Left lobe of liver (tissue), 2 donors: ENCODE measurements at regions not wholly inside any gene's neighbourhood (a gene's known extent, or its start where the extent isn't known, plus 50 kb on each side); places are given as distances from the start of the nearest gene placed in this dataset.
A peak's percentile ranks its signal among the peaks of the same experiment; 100 is the strongest.
"Not testable (repeated sequence)": the region's sequence is repeated elsewhere in the genome, so short reads cannot be mapped to it uniquely, and the experiment has no call there.

Experiments
- ATAC-seq: fragments of 200-7000 bp; cut with Tn5 transposase; one replicate; pipeline ENCODE4 v1.9.1; 2020; ENCODE audit warnings: mild to moderate bottlenecking, moderate library complexity
- DNase-seq: peaks from one replicate; pipeline ENCODE4 v3.0.0-alpha.2; 2020; ENCODE audit warnings: low spot score
- donor health status: DM: no; HTN: no; CAD: no; lungs with moderate emphysema.
- donor health status: DM: no; HTN: yes; CAD: no.

DNA sequence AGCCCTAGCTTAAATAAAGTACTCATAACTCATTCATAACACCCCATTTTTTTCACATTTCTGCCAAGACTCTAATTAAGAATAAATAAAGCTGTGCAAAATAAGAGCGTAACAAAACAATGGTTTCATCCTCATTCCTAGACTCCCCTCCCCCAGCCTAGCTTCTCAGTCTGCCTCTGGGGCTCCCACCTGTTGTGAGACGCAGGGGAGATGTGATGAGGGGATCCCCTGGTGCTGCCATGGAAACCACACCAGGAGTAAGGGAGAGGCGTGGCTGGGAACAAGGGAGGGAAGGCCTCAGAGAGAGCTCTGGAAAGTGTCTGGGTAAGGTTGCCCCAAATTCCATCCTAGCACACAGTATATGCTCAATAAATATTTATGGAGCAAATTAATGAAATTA is 93.3 kb upstream of the USP29 start:
- ATAC-seq, result no peak
- no peak for DNase-seq

DNA sequence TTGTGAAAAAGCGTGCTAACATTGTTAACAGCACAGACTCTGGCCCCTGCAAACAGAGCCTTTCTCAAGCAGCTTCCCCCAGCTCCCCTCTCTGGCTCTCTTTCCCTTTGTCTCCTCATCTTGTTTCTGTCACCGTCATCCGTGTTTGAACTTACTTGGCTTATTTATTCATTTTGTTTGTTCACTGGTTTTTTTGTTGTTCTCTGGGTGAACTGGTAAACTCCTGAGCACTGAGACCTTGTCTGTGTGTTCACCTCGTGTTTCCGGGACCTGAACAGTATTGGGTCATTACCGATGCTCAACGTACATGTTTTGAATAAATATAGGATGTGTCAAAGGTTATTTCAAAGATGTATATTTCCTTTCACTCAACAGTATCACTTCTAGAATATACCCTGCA is 92.4 kb upstream of the USP29 start:
- no peak for ATAC-seq
- no peak for DNase-seq

DNA sequence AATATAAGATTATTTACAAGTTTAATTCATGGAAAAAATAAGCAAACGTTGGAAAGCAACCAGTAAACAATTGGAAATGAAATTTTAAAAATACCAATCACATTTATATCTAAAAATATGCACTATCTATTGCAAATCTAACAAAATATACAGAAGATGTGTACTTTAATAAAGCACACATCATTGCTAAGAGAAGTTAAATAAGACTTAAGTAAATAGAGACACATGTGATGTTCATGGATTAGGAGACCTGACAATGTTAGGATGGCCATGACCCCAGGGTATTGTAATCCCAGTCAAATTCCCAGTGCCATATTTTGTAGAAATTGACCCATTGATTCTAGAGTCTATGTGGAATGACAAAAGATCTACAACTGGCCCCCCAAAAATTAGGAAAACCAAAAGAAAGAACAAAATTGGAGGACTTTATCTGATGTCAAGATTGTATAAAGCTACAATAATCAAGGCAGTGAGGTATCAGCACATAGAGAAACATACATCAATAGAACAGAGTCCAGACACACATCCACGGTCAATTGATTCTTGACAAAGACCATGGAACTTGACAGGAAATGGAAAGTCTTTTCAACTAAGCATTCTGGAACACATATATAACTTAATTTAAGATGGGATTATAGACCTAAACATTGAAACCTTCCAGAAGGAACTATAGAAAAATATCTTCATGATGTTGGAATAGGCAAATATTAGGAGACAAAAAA is 90.8 kb upstream of the USP29 start:
- DNase-seq (no peak), ATAC-seq (no peak)

DNA sequence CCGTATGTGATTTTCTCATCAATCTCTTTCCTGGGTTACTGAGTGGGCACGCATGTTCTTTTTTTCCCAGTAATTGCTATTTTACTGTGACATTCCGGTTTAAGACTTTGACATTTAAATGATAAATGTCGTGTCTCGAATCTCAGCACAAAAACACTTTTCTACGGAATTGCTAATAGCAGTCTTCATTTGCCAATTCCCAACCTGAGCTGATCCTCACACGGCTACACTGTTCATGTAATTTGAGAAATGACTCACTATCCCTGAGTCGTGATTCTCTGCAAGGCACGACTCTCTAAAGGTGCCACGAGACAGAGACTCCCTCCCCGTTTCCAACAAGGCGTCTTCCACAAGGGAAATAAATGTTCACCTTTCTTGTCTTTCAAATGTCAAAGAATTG is 88.7 kb upstream of the USP29 start:
- DNase-seq (no peak), ATAC-seq (no peak)

DNA sequence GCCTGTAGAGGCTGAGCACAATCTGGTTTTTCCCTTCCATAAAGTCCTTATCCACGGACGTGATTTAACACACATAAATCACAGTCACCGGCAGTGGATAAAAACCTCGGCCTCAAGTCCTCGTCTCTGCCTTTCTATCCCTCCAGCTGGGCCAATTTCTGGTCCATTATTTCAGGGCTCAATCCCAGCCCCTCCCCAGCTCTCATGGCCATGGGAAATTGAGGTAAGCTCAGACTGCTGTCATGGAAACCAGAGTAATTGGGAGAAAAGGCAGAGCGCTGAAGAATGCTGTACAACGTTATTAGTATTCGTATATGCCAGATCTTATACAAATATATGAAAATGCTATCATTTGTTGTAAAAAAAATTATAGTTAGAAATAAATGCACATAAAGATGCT is 86.2 kb upstream of the USP29 start:
- ATAC-seq, result no peak
- no peak for DNase-seq

DNA sequence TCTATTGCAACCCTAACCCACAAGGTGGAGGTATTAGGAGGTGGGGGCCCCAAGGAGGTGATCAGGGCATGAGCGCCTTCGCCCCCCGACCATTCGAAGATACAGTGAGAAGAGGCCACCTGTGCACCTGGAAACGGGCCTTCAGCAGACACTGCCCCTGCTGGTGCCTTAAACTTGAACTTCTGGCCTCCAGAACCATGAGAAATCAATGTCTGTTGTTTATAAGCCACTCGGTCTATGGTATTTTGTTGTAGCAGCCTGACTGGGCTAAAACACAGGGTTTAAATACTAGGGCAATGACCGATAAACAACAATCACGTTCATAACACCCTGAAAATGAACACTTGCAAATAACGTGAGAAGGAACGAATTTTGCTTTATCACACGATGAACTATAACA is 85.2 kb upstream of the USP29 start:
- DNase-seq, result no peak
- ATAC-seq, result no peak

DNA sequence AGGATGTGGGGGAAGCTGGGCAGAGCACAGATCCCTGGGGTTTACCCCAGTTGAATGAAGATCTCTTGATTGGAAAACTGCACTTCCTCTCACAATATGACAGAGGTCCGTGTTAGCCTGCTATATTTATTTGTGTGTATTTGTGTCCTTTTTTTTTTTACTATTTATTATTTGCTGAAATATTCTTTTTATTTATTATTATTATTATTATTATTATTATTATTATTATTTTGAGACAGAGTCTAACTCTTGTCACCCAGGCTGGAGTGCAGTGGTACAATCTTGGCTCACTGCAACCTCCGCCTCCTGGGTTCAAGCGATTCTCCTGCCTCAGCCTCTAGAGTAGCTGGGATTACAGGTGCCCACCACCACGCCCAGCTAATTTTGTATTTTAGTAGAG is 84.0 kb upstream of the USP29 start:
- not testable (repeated sequence) for DNase-seq, ATAC-seq

DNA sequence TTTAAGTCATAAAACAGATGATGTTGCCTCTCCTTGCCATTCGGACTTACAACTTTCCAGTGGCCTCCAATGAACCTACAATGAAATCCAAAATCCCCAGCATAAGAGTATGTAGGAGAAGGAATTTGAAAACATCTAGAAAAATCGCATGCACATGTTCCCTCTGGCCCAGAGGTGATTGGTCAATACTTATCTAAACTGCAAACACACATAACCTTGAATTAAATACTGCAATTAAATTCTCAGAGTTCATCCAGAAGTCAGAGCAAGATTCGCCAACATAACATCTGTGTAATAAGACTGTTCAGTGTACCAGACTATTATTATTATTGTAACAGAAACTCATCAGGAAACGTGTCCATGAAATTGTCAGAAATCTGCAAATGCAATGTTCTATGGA is 82.2 kb upstream of the USP29 start:
- ATAC-seq, result no peak
- no peak for DNase-seq

DNA sequence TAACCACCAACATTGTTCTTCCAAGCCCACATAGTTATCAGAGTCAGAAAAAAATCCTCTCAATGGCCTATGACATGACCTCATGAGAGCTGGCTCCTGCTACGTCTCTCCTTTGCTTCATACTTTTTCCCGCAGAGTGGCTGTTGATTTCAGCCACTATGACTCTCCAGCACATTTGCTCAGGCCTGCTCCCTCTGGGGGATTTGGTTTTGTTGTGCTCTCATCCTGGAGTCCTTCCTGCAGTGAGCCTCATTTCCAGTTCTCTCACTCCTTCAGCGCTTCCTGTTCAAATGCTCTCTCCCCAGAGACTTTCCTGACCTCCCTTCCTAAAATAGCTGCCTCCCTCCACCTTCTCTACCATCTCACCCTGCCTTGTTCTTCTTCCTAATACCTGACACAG is 72.0 kb upstream of the USP29 start:
- no peak for ATAC-seq

DNA sequence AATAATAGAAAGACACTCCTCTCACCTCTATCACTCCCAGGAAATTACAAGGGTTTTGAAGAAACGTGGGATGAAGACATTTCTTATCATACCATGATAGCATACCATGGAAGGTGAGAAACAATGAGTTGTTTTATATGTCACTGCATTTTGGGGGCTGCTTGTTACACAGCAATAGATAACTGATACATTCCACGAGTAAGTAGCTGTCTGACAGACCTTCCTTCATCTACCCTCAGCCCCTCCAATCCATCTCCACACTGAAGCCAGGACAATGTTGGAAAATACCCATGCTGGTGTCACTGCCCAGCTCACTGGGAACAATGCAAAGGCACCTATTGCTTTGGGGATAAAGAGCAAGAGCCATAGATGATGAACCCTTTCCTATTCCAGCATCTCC is 68.9 kb upstream of the USP29 start:
- DNase-seq (no peak), ATAC-seq (no peak)

More for the DNA sequence above, 72.0 kb upstream of the USP29 start:
- no peak for DNase-seq

DNA sequence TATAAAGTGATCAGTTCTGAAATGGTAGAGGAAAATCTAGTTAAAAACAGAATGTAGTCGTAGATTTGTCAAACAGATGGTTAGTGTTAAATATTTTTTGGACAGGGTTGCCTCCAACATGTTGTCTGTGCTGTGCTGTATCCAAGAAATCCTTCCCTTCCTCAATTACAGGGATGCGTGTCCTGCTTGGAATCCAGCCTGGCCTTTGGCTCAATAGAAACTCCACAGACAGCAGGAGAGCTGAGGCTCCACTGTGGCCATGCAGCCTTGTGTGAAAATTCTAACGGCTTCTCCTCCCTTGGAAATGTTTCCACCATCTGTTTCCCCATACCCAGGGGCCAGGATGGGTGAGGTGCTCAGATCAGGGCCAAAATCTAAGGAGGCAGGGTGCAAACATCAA is 67.7 kb upstream of the USP29 start:
- DNase-seq (no peak), ATAC-seq (no peak)

DNA sequence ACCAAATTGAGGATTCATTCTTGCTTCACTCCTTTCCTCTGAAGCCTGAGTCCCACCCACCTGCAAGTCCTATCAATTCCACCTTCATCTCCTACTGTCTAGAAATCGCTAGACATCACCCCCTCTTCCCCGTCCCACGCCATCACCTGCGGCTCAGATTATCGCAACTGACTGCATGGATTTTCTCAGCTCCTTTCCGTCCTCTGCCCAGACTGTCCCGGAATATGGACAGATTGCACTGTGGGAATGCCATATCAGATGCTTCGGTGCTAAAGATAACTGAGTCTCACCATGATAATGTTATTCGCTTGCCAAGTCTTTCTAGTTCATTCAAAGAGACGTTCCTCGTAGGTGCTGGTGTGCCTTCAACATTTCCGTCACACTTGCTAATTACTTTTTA is 66.4 kb upstream of the USP29 start:
- DNase-seq, result no peak
- ATAC-seq, result no peak

DNA sequence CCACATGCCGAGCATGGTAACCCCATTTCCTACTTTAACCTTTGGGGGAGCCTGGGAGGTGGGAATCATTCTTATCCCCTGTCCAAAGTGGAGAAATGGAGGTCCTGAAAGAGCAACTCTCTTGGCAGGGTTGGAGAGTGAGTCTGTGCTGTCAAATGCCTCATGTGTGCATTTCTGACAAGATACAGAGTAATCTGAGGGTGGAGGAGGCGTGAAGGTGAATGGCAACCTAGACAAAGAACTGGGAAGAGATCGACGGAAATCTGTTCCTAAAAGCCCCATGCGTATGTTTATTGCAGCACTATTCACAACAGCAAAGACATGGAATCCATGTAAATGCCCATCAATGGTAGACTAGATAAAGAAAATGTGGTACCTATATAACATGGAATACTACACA is 63.8 kb upstream of the USP29 start:
- ATAC-seq (no peak), DNase-seq (no peak)

DNA sequence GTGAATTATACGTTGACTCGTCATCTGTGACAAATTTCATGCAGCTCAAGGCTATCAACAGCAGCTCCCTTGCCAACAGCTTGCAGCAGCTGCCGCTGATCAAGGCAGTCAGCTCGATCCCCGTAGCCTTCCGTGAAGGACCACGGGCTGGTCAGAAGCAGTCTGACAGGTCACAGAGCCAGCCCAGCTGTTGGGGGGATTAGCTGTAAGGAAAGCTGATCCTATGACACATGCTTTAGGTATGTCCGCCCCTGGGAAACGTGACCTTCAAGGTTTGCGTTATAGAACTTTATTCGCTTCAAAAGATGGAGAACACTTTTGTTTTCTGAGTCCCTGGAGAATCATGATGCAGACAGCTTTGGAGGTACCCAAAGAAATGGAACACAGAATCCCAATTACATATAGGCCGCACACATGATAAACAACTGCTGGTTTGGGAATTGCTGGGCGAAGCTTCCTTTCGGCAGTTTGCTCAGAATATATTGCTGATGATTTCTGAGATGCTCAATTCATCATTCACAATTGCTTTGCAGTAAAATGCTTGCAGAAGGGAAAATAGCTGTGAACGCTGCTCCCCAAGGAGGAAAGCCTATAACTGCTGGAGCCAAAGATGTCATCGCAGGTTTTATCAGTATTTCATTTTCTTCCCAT is 62.6 kb upstream of the USP29 start:
- DNase-seq (no peak), ATAC-seq (no peak)

DNA sequence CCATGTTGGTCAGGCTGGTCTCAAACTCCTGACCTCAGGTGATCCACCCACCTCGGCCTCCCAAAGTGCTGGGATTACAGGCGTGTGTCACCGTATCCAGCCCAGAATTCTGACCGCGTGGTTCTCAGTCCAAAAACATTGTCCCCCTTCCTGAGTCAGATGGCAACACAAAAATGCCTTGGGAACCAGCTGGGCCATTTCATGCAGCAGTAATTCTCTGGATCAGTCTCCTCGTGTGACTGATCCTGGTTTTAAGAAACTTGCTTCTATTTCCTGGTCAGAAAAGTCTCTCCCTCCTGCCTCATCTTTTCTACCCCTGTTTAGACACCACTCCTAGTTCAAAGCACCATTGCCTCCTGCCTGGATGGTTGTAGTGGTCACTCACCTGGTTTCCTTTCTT is 60.9 kb upstream of the USP29 start:
- DNase-seq (no peak), ATAC-seq (no peak)

DNA sequence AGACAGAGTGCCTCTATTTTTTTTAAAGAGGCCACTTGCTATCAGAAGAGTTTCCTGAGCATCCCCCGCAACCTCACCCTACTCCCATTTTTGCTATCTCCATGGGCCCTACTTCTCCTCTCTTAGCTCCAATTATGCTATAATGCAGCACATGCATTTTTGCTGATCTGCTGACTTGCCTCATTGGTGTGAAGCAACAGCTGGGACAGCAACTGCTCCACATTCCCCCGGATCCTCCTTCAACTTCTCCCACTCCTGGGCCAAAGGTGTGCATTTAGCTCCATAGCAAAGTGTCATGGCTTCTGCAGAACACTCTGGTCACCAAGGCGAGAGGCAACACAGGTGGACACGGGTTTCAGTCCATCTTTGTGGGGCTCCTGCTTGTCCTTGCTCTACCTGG is 56.7 kb upstream of the USP29 start:
- ATAC-seq (no peak), DNase-seq (no peak)

DNA sequence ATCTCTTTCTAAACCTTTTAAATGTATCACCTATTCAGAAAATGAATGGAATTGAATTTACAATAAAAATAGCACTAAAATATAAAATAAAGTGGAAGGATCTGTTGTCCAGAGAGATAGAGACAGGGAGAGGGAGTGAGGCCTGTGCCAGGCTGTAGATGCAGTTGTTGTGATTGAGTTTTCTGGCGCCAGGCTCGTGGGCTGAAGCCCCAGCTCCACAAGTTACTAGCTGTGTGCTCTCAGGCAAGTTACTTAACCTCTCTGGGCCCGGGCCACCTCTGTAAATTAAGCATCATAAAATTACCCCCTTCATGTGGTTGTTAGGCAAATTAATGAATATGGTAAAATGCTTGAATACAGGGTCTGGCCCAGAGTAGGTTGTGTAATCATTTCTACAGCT is 52.3 kb upstream of the USP29 start:
- ATAC-seq (no peak), DNase-seq (no peak)

DNA sequence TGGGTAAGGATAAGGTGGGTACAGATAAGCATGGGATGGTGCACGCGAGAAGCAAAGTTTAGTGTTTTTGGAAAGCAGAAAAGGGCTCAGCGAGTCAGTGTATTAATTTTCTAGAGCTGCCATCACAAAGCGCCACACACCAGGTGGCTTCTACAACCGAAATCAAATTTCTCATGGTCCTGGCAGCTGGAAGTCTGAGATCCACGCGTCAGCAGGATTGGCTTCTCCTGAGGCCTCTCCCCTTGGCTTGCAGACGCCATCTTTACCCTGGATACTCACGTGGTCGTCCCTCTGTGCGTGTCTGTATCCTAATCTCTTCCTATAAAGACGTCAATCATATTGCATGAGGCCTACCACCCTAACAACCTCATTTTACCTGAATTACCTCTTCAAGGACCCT is 51.5 kb upstream of the USP29 start:
- no peak for DNase-seq
- no peak for ATAC-seq

DNA sequence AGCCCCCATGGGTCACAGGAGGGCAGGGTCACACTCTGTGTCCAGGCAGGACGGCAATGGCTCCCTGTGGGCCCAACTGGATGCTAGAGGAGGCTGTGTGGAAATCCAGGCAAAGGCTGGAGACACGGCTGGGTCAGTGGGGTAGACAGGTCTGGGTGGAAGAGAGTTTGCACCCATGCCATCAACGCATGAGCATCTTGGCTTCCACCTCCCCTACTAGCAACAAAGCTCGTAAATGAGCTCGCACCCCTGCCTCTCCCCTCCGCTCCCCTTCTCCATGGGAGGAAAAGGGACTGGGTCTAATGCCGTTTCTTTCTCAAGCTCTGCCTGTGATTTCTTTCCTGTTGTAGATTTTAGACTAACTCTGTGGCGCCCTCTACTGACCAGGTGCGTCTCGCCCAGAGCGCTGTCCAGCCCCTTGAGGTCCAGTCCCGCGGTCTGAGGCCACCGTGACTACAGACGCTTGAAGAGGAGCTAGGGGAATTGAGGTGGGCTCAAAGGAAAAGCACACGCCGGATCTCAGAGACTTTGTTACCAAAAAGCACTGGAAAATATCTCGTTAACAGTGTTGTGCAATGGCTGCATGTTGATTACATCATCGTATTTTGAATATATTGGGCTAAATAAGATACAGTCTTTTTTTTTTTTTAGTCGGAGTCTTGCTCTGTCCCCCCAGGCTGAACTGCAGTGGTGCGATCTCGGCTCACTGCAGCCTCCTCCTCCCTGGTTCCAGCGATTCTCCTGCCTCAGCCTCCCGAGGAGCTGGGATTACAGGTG is 50.7 kb upstream of the USP29 start:
- no peak for DNase-seq
- peak; percentile 54 for ATAC-seq
